Loucy (cell line): ENCODE measurements at regions not wholly inside any gene's neighbourhood (a gene's known extent, or its start where the extent isn't known, plus 50 kb on each side); places are given as distances from the start of the nearest gene placed in this dataset.

Experiments
- EZH2phosphoT487 ChIP-seq: fragments of 200-600 bp; IDR thresholded peaks from 2 replicates; pipeline ENCODE4 v1.6.1; 2018; ENCODE audit warnings: antibody characterized with exemption, mild to moderate bottlenecking, moderate library complexity, borderline replicate concordance
- TF ChIP-seq, protein P1 (sequence below): fragments of 200-600 bp; sonication (generic); conservative IDR thresholded peaks from 2 replicates; pipeline ENCODE4 v1.5.1; 2014; ENCODE audit warnings: mild to moderate bottlenecking, antibody characterized with exemption, low read length

DNA sequence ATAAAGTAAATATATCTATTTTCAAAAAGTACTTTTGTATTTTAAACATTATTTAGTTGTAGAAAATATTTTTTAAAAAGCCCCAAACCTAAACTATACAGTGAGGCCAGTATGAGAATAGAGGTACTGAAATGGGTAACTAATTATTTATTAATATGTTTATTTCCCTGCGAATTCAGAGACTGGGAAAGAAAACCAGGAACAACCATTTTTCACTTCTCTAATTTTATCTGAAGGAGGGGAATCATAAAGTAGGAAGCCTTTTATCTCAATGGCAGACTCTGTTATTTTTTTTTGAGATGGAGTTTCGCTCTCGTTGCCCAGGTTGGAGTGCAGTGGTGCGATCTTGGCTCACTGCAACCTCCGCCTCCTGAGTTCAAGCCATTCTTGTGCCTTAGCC is 63.6 kb upstream of the TRAK1 start:
- TF ChIP-seq, protein P1, sequence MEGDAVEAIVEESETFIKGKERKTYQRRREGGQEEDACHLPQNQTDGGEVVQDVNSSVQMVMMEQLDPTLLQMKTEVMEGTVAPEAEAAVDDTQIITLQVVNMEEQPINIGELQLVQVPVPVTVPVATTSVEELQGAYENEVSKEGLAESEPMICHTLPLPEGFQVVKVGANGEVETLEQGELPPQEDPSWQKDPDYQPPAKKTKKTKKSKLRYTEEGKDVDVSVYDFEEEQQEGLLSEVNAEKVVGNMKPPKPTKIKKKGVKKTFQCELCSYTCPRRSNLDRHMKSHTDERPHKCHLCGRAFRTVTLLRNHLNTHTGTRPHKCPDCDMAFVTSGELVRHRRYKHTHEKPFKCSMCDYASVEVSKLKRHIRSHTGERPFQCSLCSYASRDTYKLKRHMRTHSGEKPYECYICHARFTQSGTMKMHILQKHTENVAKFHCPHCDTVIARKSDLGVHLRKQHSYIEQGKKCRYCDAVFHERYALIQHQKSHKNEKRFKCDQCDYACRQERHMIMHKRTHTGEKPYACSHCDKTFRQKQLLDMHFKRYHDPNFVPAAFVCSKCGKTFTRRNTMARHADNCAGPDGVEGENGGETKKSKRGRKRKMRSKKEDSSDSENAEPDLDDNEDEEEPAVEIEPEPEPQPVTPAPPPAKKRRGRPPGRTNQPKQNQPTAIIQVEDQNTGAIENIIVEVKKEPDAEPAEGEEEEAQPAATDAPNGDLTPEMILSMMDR, result no peak
- no peak for TF ChIP-seq EZH2phosphoT487
